OCI-LY1 (cell line): ENCODE measurements at regions not wholly inside any gene's neighbourhood (a gene's known extent, or its start where the extent isn't known, plus 50 kb on each side); places are given as distances from the start of the nearest gene placed in this dataset.
A peak's percentile ranks its signal among the peaks of the same experiment; 100 is the strongest.

Source experiments
- H2AFZ ChIP-seq: fragments of 200-600 bp; sonication (generic), shearing (Covaris generic); 2 replicates; pipeline ENCODE4 v1.6.0; 2014; ENCODE audit warnings: antibody characterized with exemption, mild to moderate bottlenecking, low read length
- H3F3A ChIP-seq: fragments of 200-600 bp; sonication (generic), shearing (Covaris generic); 2 replicates; pipeline ENCODE4 v1.6.0; 2014; ENCODE audit warnings: mild to moderate bottlenecking, antibody characterized with exemption, low read length, moderate library complexity; ENCODE audit not compliant: insufficient read depth
- H3K27ac ChIP-seq: fragments of 200-600 bp; sonication (generic); 2 replicates; pipeline ENCODE4 v1.5.1; 2014; ENCODE audit warnings: low read length, mixed run types, mild to moderate bottlenecking, low read depth; ENCODE audit not compliant: poor library complexity, severe bottlenecking
- H3K27me3 ChIP-seq: fragments of 200-600 bp; sonication (generic); 2 replicates; pipeline ENCODE4 v1.6.0; 2014; ENCODE audit warnings: antibody characterized with exemption, mild to moderate bottlenecking, low read length, moderate library complexity; ENCODE audit not compliant: insufficient read depth
- H3K36me3 ChIP-seq: fragments of 200-600 bp; sonication (generic); 2 replicates; pipeline ENCODE4 v1.6.1; 2014; ENCODE audit warnings: mild to moderate bottlenecking, antibody characterized with exemption, low read length, moderate library complexity, mixed read lengths; ENCODE audit not compliant: insufficient read depth
- H3K4me1 ChIP-seq: fragments of 200-600 bp; sonication (generic); 2 replicates; pipeline ENCODE4 v1.5.1; 2014; ENCODE audit warnings: mild to moderate bottlenecking, low read length, moderate library complexity; ENCODE audit not compliant: insufficient read depth, severe bottlenecking
- H3K4me2 ChIP-seq: fragments of 200-600 bp; sonication (generic), shearing (Covaris generic); 2 replicates; pipeline ENCODE4 v1.6.1; 2014; ENCODE audit warnings: low read length
- H3K4me3 ChIP-seq: fragments of 200-600 bp; sonication (generic); 2 replicates; pipeline ENCODE4 v1.5.1; 2014; ENCODE audit warnings: low read length, low read depth, mild to moderate bottlenecking, mixed read lengths; ENCODE audit not compliant: poor library complexity, severe bottlenecking
- H3K79me2 ChIP-seq: fragments of 200-600 bp; shearing (Covaris generic); 2 replicates; pipeline ENCODE4 v1.6.1; 2016; ENCODE audit warnings: mixed run types, low read length, mixed read lengths; ENCODE audit not compliant: insufficient read depth
- H3K9ac ChIP-seq: fragments of 200-600 bp; sonication (generic), shearing (Covaris generic); 2 replicates; pipeline ENCODE4 v1.6.1; 2014; ENCODE audit warnings: mild to moderate bottlenecking, low read length, mixed read lengths
- H3K9me2 ChIP-seq: fragments of 200-600 bp; sonication (generic), shearing (Covaris generic); 2 replicates; pipeline ENCODE4 v1.6.1; 2014; ENCODE audit warnings: low read depth, mild to moderate bottlenecking, low read length, mixed read lengths
- H3K9me3 ChIP-seq: fragments of 200-600 bp; shearing (Covaris generic); 2 replicates; pipeline ENCODE4 v1.6.1; 2014; ENCODE audit warnings: low read length, mixed read lengths
- H4K20me1 ChIP-seq: fragments of 200-600 bp; sonication (generic), shearing (Covaris generic); 2 replicates; pipeline ENCODE4 v1.6.0; 2016; ENCODE audit warnings: mild to moderate bottlenecking, low read length; ENCODE audit not compliant: insufficient read depth
- CTCF ChIP-seq: fragments of 200-600 bp; sonication (generic), shearing (Covaris generic); IDR thresholded peaks from 2 replicates; pipeline ENCODE4 v1.5.1; 2017; ENCODE audit warnings: mild to moderate bottlenecking, antibody characterized with exemption, low read length, moderate library complexity, mixed read lengths
- EZH2 ChIP-seq: fragments of 200-600 bp; sonication (generic), shearing (Covaris generic); IDR thresholded peaks from 2 replicates; pipeline ENCODE4 v1.8.0; 2017; ENCODE audit warnings: borderline replicate concordance, mixed run types, mild to moderate bottlenecking, antibody characterized with exemption, low read length, moderate library complexity, mixed read lengths

DNA sequence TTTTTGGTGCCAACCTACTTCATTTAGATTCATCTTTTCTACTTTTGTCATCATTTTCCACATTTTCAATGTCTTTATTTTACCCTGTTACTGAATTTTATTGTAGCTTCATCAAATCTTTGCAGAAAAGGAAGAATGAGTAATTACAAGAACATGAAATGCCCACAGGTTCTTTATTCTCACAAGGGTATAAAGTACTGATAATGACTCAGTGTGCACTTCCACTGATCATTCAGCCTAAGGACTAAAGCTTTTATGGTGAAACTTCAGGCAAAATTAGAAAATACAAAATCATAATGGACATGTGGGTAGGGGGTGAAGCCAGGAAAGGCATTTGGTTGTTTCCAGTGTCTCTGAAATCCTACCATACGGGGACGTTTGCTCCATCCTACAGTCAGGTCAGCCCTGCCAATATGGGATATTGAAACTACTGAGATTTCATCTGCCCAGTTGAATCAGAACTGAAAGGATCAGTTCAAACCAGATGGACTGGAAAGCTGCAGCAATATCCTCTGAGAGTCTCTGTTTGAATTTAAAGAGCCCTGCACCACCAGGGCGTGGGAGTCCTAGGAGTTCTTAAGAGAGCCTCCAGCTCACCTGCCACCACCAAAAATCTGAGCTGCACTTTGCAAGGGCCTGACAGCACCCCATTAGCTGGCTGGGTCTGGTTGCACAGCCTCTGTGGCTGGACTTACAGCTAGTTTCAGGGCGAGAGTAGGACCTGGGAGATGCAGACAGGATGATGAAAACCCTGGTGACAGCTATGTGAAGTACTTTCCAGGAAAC, 390.4 kb downstream of the CMPK2 start:
- TF ChIP-seq CTCF, result no peak
- no peak for TF ChIP-seq EZH2
- H3F3A ChIP-seq, result no peaks in the 10 kb centered on the region
- no peaks in the 10 kb centered on the region for H3K27me3 ChIP-seq
- H3K9me3 ChIP-seq, result peaks cover 16% of the 10 kb centered on the region
- H3K4me1 ChIP-seq, result peaks cover 62% of the 10 kb centered on the region
- H3K9ac ChIP-seq, result no peak overlapping the region
- H3K4me2 ChIP-seq, result no peak overlapping the region
- H3K79me2 ChIP-seq, result no peaks in the 10 kb centered on the region
- no peaks in the 10 kb centered on the region for H3K9me2 ChIP-seq
- no peaks in the 10 kb centered on the region; the same call in 1 of the 2 replicates for H3K36me3 ChIP-seq
- peak overlapping the region; percentile 45 for H3K27ac ChIP-seq
- H3K4me3 ChIP-seq, result no peak overlapping the region
- H4K20me1 ChIP-seq, result no peaks in the 10 kb centered on the region
- H2AFZ ChIP-seq, result no peak overlapping the region

DNA sequence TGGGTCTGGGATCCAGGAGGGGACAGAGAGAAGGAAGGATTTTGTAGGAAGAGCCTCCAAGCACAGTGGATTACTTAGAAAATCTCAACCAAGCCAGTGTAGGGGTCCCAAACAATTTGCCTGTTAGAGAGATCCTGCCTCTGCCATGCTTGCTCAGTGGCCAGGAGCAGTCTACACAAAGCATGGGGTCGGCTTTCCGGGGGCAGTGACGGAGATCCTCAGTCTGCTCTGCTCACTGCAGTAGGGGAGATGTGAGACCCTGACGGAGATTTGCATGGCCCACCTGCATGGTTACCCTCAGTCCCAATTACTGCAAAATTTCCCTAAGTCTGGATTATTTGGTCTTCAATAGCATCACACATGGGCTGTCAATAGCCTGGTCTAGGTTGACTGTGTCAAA, 385.2 kb downstream of the CMPK2 start:
- peaks cover 35% of the 10 kb centered on the region for H3K9me3 ChIP-seq
- TF ChIP-seq EZH2 (no peak), CTCF (no peak)
- H3K79me2 ChIP-seq, result no peaks in the 10 kb centered on the region
- H3K4me3 ChIP-seq, result no peak overlapping the region
- H3K36me3 ChIP-seq, result no peaks in the 10 kb centered on the region; the same call in 1 of the 2 replicates
- no peaks in the 10 kb centered on the region for H3K27me3 ChIP-seq
- H3K9me2 ChIP-seq, result no peaks in the 10 kb centered on the region
- no peak overlapping the region for H3K9ac ChIP-seq
- no peak overlapping the region for H3K4me2 ChIP-seq
- H3K4me1 ChIP-seq, result peaks cover 13% of the 10 kb centered on the region
- H3F3A ChIP-seq, result no peaks in the 10 kb centered on the region
- H3K27ac ChIP-seq, result no peak overlapping the region
- H2AFZ ChIP-seq, result no peak overlapping the region
- H4K20me1 ChIP-seq, result no peaks in the 10 kb centered on the region

- no peaks in the 10 kb centered on the region for H3K79me2 ChIP-seq
- H3K27me3 ChIP-seq, result no peaks in the 10 kb centered on the region
- no peaks in the 10 kb centered on the region for H3K9me2 ChIP-seq
- TF ChIP-seq CTCF (no peak), EZH2 (no peak)
- H3K27ac ChIP-seq, result no peak overlapping the region
- H3K4me3 ChIP-seq, result no peak overlapping the region
- H3K9ac ChIP-seq, result no peak overlapping the region
- H3F3A ChIP-seq, result no peaks in the 10 kb centered on the region
- no peaks in the 10 kb centered on the region; the same call in 1 of the 2 replicates for H3K36me3 ChIP-seq
- no peaks in the 10 kb centered on the region for H3K4me1 ChIP-seq
- no peak overlapping the region for H3K4me2 ChIP-seq
- H4K20me1 ChIP-seq, result no peaks in the 10 kb centered on the region
- no peak overlapping the region for H2AFZ ChIP-seq
- H3K9me3 ChIP-seq, result peaks cover 35% of the 10 kb centered on the region
These were observed 383.5 kb downstream of the CMPK2 start for GRCh38 chr2:6482256-6482655.
